SK-N-SH treated with all-trans-retinoic acid at 6 μM for 48 hours (cell line): ENCODE measurements at regions not wholly inside any gene's neighbourhood (a gene's known extent, or its start where the extent isn't known, plus 50 kb on each side); places are given as distances from the start of the nearest gene placed in this dataset.

Source experiments
- ATAC-seq: fragments of 200-7000 bp; cut with Tn5 transposase; 3 replicates; pipeline ENCODE4 v1.9.1; 2020; ENCODE audit warnings: mild to moderate bottlenecking, moderate library complexity
- ZFP3 ChIP-seq: fragments of 250-450 bp; sonication (Bioruptor Pico); IDR thresholded peaks from 2 replicates; pipeline ENCODE4 v1.5.0; 2020; ENCODE audit warnings: mild to moderate bottlenecking, moderate library complexity

DNA sequence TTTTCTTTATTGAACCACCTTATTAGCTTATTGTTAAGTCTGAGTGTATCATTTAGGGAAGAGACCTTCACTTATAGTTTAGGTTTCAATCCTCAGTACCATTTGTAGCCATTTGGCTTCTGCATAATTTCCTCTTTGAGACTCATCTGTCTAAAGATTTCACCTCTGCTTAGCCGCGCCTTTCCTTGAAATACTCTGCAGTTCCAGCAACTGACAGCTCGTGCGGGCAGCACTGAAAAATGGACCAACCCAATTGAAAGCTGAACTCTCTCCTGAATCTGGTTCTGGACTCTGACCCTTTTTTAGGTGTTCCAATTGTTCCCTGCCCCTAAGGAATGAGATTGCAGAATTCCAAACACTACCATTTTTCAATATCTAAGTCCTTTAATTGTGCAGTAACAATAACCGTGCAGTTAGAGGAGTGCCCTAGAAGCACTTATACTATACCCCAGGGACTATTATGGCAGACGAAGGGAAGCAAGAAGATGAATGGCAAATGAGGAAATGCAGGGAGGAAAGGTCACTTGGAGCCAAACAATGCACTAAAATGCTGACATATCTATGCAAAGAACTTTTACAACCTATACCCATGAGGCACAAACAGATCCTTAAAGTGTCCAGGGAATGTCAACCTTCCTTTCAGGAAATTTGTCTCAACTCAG, 50.1 kb upstream of the PDE4D start:
- TF ChIP-seq ZFP3, result no peak
- ATAC-seq, result no peak
